ENCODE measurements at regions not wholly inside any gene's neighbourhood (a gene's known extent, or its start where the extent isn't known, plus 50 kb on each side); places are given as distances from the start of the nearest gene placed in this dataset.

GRCh38 chr6:18567380-18567779 is 180.2 kb downstream of the RNF144B start:
- WGBS, 2 donors = 78 to 81% methylated on average over 2 of the region's 2 CpGs
- TF ChIP-seq, protein P1, sequence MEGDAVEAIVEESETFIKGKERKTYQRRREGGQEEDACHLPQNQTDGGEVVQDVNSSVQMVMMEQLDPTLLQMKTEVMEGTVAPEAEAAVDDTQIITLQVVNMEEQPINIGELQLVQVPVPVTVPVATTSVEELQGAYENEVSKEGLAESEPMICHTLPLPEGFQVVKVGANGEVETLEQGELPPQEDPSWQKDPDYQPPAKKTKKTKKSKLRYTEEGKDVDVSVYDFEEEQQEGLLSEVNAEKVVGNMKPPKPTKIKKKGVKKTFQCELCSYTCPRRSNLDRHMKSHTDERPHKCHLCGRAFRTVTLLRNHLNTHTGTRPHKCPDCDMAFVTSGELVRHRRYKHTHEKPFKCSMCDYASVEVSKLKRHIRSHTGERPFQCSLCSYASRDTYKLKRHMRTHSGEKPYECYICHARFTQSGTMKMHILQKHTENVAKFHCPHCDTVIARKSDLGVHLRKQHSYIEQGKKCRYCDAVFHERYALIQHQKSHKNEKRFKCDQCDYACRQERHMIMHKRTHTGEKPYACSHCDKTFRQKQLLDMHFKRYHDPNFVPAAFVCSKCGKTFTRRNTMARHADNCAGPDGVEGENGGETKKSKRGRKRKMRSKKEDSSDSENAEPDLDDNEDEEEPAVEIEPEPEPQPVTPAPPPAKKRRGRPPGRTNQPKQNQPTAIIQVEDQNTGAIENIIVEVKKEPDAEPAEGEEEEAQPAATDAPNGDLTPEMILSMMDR (IDR thresholded peaks at IDR 0.05) = no peak
- ATAC-seq (no peak), DNase-seq (no peak), FAIRE-seq (no peak)
- Histone ChIP-seq H3K4me1 (no peaks in the 10 kb centered on the region), H3K4me3 (no peak overlapping the region), H3K27ac (no peak overlapping the region), H3K9me3 (no peaks in the 10 kb centered on the region), H3K36me3 (no peaks in the 10 kb centered on the region), H3K27me3 (no peaks in the 10 kb centered on the region)
- intact Hi-C loops (cut with DNase I) = no loop called here

GRCh38 chr6:18577491-18577890 is 190.3 kb downstream of the RNF144B start:
- H3K27me3 ChIP-seq = no peaks in the 10 kb centered on the region
- H3K27ac ChIP-seq = no peak overlapping the region
- H3K4me1 ChIP-seq = no peaks in the 10 kb centered on the region
- 61 to 67% methylated on average over 2 of the region's 2 CpGs for WGBS, 2 donors
- no peak for DNase-seq
- intact Hi-C loops (cut with DNase I) = no loop called here
- H3K36me3 ChIP-seq = no peaks in the 10 kb centered on the region
- H3K4me3 ChIP-seq = no peak overlapping the region
- no peak for ATAC-seq
- no peak for FAIRE-seq
- no peaks in the 10 kb centered on the region for H3K9me3 ChIP-seq
- TF ChIP-seq, protein P1 (IDR thresholded peaks at IDR 0.05) = no peak

GRCh38 chr6:18579166-18579565 is 192.0 kb downstream of the RNF144B start:
- intact Hi-C loops (cut with DNase I) = no loop called here
- Histone ChIP-seq H3K4me1 (no peaks in the 10 kb centered on the region), H3K4me3 (no peak overlapping the region), H3K36me3 (no peaks in the 10 kb centered on the region), H3K27ac (no peak overlapping the region), H3K9me3 (no peaks in the 10 kb centered on the region), H3K27me3 (no peaks in the 10 kb centered on the region)
- FAIRE-seq (no peak), ATAC-seq (no peak), DNase-seq (no peak)
- TF ChIP-seq, protein P1 (IDR thresholded peaks at IDR 0.05) = no peak
- WGBS, 2 donors = 63 to 66% methylated on average over 2 of the region's 2 CpGs

GRCh38 chr6:18579869-18580268 is 192.7 kb downstream of the RNF144B start:
- Histone ChIP-seq H3K36me3 (no peaks in the 10 kb centered on the region), H3K27me3 (no peaks in the 10 kb centered on the region), H3K27ac (no peak overlapping the region), H3K4me1 (no peaks in the 10 kb centered on the region), H3K9me3 (no peaks in the 10 kb centered on the region), H3K4me3 (no peak overlapping the region)
- WGBS, 2 donors = 47 to 68% methylated on average over 1 of the region's 1 CpG
- ATAC-seq (no peak), FAIRE-seq (no peak), DNase-seq (no peak)
- intact Hi-C loops (cut with DNase I) = no loop called here
- TF ChIP-seq, protein P1 (IDR thresholded peaks at IDR 0.05) = no peak

DNA sequence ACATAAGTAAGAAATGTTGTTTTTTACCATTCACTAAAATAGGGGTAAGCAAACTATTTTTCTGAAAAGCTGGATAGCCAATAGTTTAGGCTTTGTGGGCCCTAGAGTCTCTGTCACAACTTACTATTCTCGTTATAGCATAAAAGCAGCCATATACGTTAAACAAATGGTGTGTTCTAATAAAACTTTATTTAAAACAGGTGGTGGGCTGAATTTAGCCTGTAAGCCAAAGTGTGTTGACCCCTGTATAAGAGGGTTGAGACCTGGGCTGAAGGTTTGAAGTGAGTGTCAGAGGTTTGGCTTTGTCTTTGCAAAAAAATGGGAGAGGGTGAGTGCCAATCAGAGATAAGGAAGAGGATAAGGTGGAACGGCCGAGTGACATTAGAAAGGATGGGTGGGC is 197.2 kb downstream of the RNF144B start:
- Histone ChIP-seq H3K27ac (no peak overlapping the region), H3K9me3 (no peaks in the 10 kb centered on the region), H3K4me3 (no peak overlapping the region), H3K36me3 (no peaks in the 10 kb centered on the region), H3K27me3 (no peaks in the 10 kb centered on the region), H3K4me1 (no peaks in the 10 kb centered on the region)
- ATAC-seq (no peak), DNase-seq (no peak), FAIRE-seq (no peak)
- 72 to 74% methylated on average over 4 of the region's 4 CpGs for WGBS, 2 donors
- TF ChIP-seq, protein P1 (IDR thresholded peaks at IDR 0.05) = no peak
- intact Hi-C loops (cut with DNase I) = no loop called here
